GM18909 (cell line): ENCODE measurements at regions not wholly inside any gene's neighbourhood (a gene's known extent, or its start where the extent isn't known, plus 50 kb on each side); places are given as distances from the start of the nearest gene placed in this dataset.
"Not testable (repeated sequence)": the region's sequence is repeated elsewhere in the genome, so short reads cannot be mapped to it uniquely, and the experiment has no call there.

ENCODE experiments used
- ATAC-seq: cut with Tn5 transposase; IDR thresholded peaks from one replicate; pipeline ENCODE4 v1.9.1; 2021; ENCODE audit warnings: mild to moderate bottlenecking; ENCODE audit not compliant: unreplicated experiment, poor library complexity

DNA sequence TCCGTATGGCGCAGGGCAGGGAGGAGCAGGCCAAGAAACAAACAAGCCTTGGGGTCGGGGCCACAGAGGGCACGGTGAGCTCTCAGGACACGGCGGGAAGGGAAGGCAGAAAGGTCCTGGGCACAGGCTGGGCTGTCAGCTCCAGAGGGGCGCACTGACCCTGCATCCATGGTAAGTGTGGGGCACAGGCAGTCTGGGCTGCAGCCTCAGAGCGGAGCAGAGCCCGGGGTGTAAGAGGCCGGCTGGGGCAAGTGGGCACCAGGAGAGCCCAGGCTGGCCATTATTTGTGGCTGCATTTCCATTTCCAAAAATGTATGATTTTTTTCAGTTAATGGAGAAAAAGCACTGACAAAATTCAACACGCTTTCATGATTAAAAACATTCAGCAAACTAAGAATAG, 188.8 kb upstream of the PRKX start:
- not testable (repeated sequence) for ATAC-seq

DNA sequence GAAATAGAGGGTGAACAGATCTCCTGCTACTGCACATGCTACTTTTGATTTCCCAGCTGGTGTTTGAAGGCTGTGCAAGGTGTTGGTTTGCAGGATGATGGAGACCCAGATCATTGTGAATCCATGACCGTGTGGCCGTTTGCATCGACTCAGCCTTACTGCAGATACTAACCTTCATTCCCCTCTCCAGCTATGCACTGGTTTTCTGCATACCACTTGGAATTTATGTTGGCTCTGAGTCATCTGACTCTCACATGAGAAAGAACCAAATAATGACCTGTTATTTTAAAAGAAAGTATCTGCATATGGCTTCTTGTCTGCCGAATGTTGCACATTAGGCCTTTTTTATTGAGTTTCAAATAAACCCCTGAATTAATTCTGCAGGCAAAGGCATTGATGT, 183.3 kb upstream of the PRKX start:
- ATAC-seq = not testable (repeated sequence)

DNA sequence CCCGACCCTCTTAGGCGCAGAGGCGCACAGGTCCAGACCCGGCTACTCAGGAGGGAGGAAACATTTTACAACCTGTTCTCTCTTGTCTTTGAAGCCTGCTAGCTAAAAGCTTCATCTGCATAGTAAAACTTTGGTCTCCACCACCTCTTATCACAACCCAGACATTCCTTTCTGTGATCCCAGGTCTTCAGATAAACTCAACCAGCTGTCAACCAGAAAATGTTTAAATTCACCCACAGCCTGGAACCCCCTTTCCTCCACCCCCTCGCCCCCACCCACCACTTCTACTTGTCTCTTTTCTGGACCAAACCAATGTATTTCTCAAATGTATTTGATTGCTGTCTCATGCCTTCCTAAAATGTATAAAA, 169.1 kb upstream of the PRKX start:
- ATAC-seq = not testable (repeated sequence)

DNA sequence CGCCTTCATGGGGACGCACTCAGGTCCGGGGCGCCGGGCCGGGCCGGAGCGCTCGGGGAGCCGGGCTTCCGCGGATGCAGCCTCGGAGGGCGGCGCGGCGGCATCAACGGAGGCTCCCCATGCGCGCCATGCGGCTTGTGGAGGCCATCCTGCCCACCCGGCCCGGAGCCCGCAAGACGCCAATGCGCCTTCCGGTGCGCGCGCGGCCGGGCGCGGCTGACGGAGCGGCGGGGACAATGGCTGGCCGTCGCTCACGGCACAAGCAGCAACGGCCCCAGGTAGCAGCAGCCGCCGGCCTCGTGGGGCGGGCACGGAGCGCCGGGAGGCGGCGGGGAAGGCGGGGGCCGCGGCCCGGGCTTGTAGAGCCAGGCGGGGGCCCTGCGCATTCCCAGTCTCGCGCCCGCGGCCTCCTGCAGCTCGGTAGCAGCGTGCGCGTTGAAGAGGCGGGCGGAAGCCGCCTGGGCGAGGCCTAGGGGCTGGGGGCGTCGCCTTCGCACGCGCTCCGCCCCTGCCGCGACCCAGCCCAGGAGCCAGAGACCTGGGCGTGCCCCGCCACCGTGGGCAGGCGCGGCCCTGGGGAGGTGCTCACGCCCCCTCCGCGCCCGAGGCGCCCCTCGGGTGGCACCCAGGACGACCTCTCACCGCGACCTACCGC, 168.6 kb upstream of the PRKX start:
- peak; percentile 97 for ATAC-seq

DNA sequence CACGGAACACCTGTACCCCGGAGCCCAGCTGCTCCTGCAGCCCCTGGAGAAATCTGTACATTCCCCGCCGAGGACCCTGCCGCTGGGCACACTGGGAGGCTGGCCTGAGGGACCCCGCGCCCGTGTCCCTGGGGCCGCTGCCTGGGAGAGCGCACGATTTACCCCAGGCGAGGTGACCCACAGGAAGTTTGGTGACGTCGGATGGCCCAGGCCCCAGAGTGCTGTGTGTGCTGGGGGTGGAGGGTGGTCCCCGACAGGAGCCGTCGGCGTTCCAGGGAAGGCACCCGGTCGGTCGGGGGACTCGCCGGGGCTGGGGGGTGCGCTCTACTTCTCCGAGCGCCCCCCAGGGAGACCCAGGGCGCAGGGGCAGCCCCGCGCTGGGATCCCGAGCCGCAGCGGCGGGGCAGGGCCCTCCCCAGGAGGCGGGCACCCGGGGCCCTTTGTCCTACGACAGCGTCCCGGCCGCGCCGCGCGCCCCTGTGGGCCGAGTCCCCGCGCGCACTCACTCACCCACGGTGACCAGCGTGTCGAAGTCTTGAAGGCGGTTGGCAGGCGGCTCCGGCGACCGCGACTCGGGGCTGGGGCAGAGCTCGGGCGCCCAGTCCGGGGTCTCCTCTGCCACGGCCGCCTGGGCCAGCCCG, 167.9 kb upstream of the PRKX start:
- ATAC-seq = peak; percentile 46

DNA sequence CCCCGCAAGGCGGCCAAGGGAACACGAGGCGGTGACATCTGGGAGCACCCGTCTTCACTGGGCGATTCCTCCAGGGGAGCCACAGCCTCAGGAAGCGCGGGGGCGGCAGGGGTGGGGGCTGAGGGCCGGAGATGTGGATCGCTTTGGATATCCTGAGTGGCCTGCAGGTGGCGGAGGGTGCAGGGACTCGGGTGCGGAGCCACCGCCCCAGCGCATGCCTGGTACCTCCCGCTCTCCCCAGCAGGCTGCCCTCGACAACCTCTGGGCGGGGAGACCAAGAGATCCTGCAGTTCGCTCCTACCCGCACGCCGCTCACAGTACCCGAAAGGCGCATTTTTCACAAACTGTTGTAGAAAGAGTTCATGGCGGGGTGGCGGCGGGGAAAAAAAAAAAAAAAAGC, 162.9 kb upstream of the PRKX start:
- not testable (repeated sequence) for ATAC-seq

DNA sequence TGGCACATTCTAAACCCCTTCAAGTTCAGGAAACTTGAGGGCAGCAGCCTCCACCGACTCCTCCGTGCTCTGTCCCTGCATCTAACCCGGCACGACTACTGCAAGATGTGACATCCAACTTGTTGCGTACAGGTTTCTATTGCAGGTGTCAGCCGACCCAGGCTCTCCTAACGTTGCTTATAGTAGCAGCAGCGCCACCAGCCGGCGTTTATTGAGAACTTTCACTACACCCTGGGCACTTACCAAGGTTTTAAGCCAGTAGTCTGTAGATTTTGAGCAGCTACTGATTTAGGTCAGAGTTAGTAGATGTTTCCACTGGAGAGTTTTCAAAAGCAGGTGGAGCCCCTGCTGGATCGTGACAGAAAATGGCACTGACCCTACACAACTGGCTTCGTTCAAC, 162.2 kb upstream of the PRKX start:
- not testable (repeated sequence) for ATAC-seq

DNA sequence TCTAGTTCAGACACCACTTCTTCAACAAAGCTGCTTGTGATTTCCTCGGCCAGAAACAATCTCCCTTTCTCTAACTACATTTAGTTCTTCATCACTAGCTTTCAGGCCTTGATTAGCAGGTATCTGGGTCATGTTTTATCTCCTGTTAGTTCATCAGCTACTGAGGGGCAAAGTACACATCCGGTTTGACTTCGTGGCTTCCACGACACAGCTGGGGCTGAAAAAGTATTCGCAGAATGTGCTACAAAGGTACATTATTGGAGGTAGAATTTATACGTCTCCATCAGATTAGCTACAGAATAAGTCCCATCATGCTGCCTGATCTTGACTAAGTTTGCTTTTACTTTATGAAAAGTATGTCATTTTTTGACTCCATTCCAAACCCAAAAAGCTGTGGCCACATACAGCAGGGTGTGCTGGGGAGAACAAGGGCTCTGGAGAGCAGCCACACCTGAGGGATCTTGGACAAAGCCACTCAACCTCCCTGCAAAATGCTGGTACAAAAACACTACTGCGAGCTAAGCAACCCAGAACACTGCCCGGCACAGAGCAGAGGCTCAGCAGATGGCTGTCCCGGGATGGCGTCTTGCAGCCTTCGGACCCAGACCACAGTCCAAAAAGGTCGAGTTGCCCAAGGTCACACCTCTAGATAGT, 158.9 kb upstream of the PRKX start:
- ATAC-seq = not testable (repeated sequence)

DNA sequence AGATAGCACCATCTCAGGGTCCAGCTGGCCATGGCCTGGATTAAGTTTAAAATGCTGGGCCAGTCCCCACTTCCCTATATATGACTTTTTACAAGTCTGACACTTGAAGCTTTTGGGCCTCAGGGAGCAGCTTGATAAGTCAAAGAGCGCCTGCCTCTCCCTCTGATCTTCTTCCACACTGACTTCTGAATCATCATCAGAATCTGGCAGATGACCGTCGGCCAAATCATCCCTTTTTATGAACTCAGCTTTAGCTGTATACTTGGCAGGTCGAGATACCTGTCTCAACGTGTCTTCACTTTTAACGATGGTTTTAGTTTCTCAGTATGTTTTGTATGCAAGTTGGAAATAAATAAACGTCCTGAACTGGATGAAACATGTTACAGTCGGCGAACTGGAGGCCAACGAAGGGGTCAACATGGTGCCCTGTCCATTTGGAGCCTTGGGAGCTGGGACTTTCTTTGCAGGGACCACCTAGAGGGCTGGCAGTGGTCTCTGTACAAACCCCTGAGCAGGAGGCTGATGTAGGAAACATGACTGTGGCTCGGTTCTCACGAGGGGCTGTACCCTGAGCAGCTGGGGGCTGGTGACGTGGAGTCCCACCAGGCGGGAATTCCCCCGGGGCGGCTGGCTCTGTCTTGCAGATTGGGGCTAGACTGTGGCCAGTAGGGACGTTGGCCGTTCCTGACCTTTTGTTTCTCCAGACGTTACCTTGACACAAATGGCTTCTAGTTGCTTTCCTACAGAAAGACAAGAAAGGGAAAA, 153.8 kb upstream of the PRKX start:
- not testable (repeated sequence) for ATAC-seq

DNA sequence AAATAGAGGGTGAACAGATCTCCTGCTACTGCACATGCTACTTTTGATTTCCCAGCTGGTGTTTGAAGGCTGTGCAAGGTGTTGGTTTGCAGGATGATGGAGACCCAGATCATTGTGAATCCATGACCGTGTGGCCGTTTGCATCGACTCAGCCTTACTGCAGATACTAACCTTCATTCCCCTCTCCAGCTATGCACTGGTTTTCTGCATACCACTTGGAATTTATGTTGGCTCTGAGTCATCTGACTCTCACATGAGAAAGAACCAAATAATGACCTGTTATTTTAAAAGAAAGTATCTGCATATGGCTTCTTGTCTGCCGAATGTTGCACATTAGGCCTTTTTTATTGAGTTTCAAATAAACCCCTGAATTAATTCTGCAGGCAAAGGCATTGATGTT, 144.9 kb upstream of the PRKX start:
- ATAC-seq = not testable (repeated sequence)

DNA sequence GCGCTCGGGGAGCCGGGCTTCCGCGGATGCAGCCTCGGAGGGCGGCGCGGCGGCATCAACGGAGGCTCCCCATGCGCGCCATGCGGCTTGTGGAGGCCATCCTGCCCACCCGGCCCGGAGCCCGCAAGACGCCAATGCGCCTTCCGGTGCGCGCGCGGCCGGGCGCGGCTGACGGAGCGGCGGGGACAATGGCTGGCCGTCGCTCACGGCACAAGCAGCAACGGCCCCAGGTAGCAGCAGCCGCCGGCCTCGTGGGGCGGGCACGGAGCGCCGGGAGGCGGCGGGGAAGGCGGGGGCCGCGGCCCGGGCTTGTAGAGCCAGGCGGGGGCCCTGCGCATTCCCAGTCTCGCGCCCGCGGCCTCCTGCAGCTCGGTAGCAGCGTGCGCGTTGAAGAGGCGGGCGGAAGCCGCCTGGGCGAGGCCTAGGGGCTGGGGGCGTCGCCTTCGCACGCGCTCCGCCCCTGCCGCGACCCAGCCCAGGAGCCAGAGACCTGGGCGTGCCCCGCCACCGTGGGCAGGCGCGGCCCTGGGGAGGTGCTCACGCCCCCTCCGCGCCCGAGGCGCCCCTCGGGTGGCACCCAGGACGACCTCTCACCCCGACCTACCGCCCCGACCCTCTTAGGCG, 130.2 kb upstream of the PRKX start:
- ATAC-seq = peak; percentile 98

DNA sequence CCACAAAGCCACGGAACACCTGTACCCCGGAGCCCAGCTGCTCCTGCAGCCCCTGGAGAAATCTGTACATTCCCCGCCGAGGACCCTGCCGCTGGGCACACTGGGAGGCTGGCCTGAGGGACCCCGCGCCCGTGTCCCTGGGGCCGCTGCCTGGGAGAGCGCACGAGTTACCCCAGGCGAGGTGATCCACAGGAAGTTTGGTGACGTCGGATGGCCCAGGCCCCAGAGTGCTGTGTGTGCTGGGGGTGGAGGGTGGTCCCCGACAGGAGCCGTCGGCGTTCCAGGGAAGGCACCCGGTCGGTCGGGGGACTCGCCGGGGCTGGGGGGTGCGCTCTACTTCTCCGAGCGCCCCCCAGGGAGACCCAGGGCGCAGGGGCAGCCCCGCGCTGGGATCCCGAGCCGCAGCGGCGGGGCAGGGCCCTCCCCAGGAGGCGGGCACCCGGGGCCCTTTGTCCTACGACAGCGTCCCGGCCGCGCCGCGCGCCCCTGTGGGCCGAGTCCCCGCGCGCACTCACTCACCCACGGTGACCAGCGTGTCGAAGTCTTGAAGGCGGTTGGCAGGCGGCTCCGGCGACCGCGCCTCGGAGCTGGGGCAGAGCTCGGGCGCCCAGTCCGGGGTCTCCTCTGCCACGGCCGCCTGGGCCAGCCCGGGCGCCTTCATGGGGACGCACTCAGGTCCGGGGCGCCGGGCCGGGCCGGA, 129.5 kb upstream of the PRKX start:
- peak; percentile 59 for ATAC-seq

DNA sequence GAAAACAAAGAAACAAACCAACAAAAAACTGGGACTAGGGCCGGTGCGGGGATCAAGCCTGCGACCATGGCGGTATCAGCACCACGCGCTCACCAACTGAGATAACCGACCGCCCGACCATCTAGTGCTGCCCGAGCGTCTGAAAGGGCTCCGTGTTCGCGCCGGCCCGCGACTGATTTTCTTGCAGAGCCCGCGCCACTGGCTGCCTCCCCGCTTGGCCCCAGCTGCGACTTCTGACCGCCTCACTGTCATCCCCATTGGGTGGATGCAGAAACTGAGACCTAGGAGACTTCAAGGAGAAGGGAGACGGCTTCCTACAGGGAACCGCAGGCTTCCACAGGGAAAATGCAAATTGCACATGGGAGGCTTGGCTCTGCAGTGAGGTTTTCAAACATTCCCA, 125.3 kb upstream of the PRKX start:
- ATAC-seq = not testable (repeated sequence)

DNA sequence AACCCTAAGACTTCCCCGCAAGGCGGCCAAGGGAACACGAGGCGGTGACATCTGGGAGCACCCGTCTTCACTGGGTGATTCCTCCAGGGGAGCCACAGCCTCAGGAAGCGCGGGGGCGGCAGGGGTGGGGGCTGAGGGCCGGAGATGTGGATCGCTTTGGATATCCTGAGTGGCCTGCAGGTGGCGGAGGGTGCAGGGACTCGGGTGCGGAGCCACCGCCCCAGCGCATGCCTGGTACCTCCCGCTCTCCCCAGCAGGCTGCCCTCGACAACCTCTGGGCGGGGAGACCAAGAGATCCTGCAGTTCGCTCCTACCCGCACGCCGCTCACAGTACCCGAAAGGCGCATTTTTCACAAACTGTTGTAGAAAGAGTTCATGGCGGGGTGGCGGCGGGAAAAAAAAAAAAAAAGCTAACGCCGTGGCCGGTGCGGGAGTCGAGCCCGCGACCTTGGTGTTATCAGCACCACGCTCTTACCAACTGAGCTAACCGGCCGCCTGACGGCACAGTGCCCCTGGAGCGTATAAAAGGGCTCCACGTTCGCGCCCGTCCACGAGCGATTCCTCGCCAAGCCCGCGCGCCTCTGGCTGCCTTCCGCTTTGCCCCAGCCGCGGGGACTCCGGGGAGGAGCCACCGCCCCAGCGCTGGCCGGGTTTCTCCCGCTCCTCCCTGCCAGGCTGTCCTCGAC, 124.7 kb upstream of the PRKX start:
- ATAC-seq = not testable (repeated sequence)

DNA sequence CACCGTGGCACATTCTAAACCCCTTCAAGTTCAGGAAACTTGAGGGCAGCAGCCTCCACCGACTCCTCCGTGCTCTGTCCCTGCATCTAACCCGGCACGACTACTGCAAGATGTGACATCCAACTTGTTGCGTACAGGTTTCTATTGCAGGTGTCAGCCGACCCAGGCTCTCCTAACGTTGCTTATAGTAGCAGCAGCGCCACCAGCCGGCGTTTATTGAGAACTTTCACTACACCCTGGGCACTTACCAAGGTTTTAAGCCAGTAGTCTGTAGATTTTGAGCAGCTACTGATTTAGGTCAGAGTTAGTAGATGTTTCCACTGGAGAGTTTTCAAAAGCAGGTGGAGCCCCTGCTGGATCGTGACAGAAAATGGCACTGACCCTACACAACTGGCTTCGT, 123.8 kb upstream of the PRKX start:
- ATAC-seq = not testable (repeated sequence)

DNA sequence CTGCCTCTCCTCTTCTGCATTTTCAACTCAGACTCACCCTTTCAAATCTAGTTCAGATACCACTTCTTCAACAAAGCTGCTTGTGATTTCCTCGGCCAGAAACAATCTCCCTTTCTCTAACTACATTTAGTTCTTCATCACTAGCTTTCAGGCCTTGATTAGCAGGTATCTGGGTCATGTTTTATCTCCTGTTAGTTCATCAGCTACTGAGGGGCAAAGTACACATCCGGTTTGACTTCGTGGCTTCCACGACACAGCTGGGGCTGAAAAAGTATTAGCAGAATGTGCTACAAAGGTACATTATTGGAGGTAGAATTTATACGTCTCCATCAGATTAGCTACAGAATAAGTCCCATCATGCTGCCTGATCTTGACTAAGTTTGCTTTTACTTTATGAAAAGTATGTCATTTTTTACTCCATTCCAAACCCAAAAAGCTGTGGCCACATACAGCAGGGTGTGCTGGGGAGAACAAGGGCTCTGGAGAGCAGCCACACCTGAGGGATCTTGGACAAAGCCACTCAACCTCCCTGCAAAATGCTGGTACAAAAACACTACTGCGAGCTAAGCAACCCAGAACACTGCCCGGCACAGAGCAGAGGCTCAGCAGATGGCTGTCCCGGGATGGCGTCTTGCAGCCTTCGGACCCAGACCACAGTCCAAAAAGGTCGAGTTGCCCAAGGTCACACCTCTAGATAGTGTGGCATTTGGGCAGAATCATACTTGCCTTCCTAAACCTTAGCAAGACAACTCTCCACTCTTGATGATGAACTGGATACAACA, 120.5 kb upstream of the PRKX start:
- ATAC-seq = not testable (repeated sequence)

DNA sequence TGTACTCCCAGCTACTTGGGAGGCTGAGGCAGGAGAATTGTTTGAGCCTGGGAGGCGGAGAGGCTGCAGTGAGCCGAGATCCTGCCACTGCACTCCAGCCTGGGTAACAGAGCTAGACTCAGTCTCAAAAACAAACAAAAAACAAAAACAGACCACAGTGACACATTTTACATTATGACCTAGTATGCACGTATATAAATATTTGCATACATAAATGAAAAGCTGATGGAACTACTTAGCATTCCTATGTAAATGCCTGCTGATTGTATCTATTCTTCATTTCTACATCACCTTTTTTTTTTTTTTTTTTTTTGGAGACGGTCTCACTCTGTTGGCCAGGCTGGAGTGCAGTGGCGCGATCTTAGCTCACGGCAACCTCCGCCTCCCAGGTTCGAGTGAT, 116.6 kb upstream of the PRKX start:
- not testable (repeated sequence) for ATAC-seq

DNA sequence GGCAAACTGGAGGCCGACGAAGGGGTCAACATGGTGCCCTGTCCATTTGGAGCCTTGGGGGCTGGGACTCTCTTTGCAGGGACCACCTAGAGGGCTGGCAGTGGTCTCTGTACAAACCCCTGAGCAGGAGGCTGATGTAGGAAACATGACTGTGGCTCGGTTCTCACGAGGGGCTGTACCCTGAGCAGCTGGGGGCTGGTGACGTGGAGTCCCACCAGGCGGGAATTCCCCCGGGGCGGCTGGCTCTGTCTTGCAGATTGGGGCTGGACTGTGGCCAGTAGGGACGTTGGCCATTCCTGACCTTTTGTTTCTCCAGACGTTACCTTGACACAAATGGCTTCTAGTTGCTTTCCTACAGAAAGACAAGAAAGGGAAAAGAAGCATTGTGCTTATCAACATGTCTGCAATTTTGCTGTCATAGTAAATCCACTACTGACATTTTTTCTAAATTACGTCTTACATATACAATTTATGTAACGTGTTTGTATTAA, 115.6 kb upstream of the PRKX start:
- ATAC-seq = not testable (repeated sequence)
